C4-2B (cell line): ENCODE measurements at regions not wholly inside any gene's neighbourhood (a gene's known extent, or its start where the extent isn't known, plus 50 kb on each side); places are given as distances from the start of the nearest gene placed in this dataset.

ENCODE experiments used
- CTCF ChIP-seq: fragments of 450-650 bp; conservative IDR thresholded peaks from 2 replicates; pipeline ENCODE4 v1.5.1; 2017; ENCODE audit warnings: mild to moderate bottlenecking
- ZFX ChIP-seq: fragments of 450-650 bp; IDR thresholded peaks from 2 replicates; pipeline ENCODE4 v1.6.1; 2017

- TF ChIP-seq CTCF (no peak), ZFX (no peak)
Measured at GRCh38 chr4:132316738-132317137, 832.4 kb upstream of the PCDH10 start.
